ENCODE measurements at regions not wholly inside any gene's neighbourhood (a gene's known extent, or its start where the extent isn't known, plus 50 kb on each side); places are given as distances from the start of the nearest gene placed in this dataset.

GRCh38 chr5:74098456-74098855 lies 472.5 kb downstream of the ARHGEF28 start (continued):
- TF ChIP-seq CEBPB (IDR thresholded peaks at IDR 0.05; ENCODE audit: low read depth, low read length) = no peak
- no peak for TF ChIP-seq SAP30 (IDR thresholded peaks at IDR 0.05; ENCODE audit: insufficient read depth, insufficient replicate concordance, low read length)
